ENCODE measurements at regions not wholly inside any gene's neighbourhood (a gene's known extent, or its start where the extent isn't known, plus 50 kb on each side); places are given as distances from the start of the nearest gene placed in this dataset.

GRCh38 chr9:96183751-96184150 is 118.2 kb downstream of the HSD17B3 start:
- Histone ChIP-seq H3K4me3 (no peak overlapping the region), H3K9me3 (no peaks in the 10 kb centered on the region), H3K36me3 (no peaks in the 10 kb centered on the region), H3K4me1 (peaks cover 0 to 17% (median 16%) of the 10 kb centered on the region in 4 donors), H3K27me3 (peaks cover 0 to 4% (median 0%) of the 10 kb centered on the region in 4 donors), H3K27ac (replicated peaks in 1 of 4) (no peak overlapping the region)
- DNase-seq (ENCODE audit: extremely low spot score) = no peak
- intact Hi-C loops (cut with DNase I) = no loop called here
- TF ChIP-seq EP300 (IDR thresholded peaks at IDR 0.05) = no peak
- no peak for TF ChIP-seq POLR2AphosphoS5 (IDR thresholded peaks at IDR 0.05)
- TF ChIP-seq, protein P1, sequence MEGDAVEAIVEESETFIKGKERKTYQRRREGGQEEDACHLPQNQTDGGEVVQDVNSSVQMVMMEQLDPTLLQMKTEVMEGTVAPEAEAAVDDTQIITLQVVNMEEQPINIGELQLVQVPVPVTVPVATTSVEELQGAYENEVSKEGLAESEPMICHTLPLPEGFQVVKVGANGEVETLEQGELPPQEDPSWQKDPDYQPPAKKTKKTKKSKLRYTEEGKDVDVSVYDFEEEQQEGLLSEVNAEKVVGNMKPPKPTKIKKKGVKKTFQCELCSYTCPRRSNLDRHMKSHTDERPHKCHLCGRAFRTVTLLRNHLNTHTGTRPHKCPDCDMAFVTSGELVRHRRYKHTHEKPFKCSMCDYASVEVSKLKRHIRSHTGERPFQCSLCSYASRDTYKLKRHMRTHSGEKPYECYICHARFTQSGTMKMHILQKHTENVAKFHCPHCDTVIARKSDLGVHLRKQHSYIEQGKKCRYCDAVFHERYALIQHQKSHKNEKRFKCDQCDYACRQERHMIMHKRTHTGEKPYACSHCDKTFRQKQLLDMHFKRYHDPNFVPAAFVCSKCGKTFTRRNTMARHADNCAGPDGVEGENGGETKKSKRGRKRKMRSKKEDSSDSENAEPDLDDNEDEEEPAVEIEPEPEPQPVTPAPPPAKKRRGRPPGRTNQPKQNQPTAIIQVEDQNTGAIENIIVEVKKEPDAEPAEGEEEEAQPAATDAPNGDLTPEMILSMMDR (IDR thresholded peaks at IDR 0.05) = no peak
- TF ChIP-seq POLR2A (IDR thresholded peaks at IDR 0.05; ENCODE audit: low read depth) = no peak
- 90% methylated on average over 6 of the region's 6 CpGs for WGBS

DNA sequence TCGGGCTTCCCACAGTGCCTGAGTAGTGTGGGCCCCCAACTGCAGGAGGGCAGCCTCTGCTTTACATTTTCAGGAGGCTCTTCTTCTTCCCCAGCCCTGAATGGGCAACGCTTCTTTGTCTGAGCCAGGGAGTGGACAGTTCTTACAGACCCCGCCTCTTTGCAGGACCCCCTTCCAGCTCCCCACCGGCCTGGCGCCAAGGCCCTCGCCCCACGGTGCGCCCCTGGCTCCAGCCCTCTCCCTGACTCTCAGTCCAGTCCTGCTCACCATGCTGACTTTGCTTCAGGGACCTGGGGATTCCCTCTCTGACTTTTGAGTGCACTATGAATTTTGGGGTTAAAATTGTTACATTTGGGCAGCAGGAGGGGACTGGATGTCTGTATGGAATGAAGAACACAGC is 123.8 kb downstream of the HSD17B3 start:
- DNase-seq (ENCODE audit: extremely low spot score) = no peak
- 95% methylated on average over 3 of the region's 8 CpGs for WGBS
- Histone ChIP-seq H3K27ac (replicated peaks in 1 of 4) (no peak overlapping the region), H3K4me3 (no peak overlapping the region), H3K36me3 (no peaks in the 10 kb centered on the region), H3K27me3 (no peaks in the 10 kb centered on the region), H3K4me1 (peaks cover 0 to 2% (median 0%) of the 10 kb centered on the region in 4 donors), H3K9me3 (no peaks in the 10 kb centered on the region)
- intact Hi-C loops (cut with DNase I) = no loop called here
- TF ChIP-seq, protein P1 (IDR thresholded peaks at IDR 0.05) = no peak
- TF ChIP-seq POLR2A (IDR thresholded peaks at IDR 0.05; ENCODE audit: low read depth) = no peak
- TF ChIP-seq POLR2AphosphoS5 (IDR thresholded peaks at IDR 0.05) = no peak
- TF ChIP-seq EP300 (IDR thresholded peaks at IDR 0.05) = no peak

- no peak overlapping the region for H3K4me3 ChIP-seq
- no peaks in the 10 kb centered on the region for H3K27me3 ChIP-seq
- H3K27ac ChIP-seq (replicated peaks in 1 of 4) = no peak overlapping the region
- intact Hi-C loops (cut with DNase I) = no loop called here
- H3K36me3 ChIP-seq = no peaks in the 10 kb centered on the region
- TF ChIP-seq, protein P1 (IDR thresholded peaks at IDR 0.05) = no peak
- TF ChIP-seq POLR2A (IDR thresholded peaks at IDR 0.05; ENCODE audit: low read depth) (no peak), POLR2AphosphoS5 (IDR thresholded peaks at IDR 0.05) (no peak), EP300 (IDR thresholded peaks at IDR 0.05) (no peak)
- H3K4me1 ChIP-seq = peaks cover 0 to 2% (median 0%) of the 10 kb centered on the region in 4 donors
- WGBS = 72% methylated on average over 4 of the region's 4 CpGs
- no peaks in the 10 kb centered on the region for H3K9me3 ChIP-seq
- DNase-seq (ENCODE audit: extremely low spot score) = no peak
Measured at GRCh38 chr9:96177719-96178028, 124.3 kb downstream of the HSD17B3 start.

DNA sequence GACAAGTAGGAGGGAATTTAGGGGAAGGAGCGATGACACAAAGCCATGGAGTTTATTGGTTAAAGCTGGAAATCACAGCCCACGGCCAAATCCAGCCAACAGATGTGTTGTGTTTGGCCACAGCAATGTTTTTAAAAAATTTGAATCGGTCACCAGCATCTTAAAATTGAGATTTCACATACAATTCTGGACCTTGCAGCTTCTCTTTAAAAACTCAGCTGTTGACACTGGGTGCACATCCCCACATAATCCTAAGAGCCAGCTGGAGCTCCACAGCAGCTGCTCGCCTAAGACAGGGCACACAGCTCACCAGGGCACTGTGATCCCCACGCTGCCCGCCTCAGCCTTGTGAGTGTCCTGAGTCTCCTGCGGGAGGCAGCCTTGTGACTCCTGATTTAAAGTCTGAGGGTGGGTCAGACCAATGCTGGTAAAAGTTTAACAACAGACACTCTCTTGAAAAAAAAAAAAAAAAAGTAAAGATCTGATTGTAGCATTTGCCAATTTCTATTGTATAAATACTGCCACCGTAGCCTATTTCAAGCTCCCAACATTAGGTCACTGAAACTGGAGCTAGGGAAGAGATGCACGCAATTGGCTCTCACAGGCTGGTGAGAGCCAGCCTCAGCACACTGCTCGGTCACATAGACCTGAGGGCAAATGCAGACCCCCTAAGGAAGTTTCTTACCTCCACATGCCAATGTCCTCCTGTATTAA is 124.8 kb downstream of the HSD17B3 start:
- 70% methylated on average over 10 of the region's 10 CpGs for WGBS
- Histone ChIP-seq H3K36me3 (no peaks in the 10 kb centered on the region), H3K27ac (replicated peaks in 1 of 4) (no peak overlapping the region), H3K4me3 (no peak overlapping the region), H3K27me3 (no peaks in the 10 kb centered on the region), H3K4me1 (peaks cover 0 to 2% (median 0%) of the 10 kb centered on the region in 4 donors), H3K9me3 (no peaks in the 10 kb centered on the region)
- TF ChIP-seq EP300 (IDR thresholded peaks at IDR 0.05) (no peak), POLR2A (IDR thresholded peaks at IDR 0.05; ENCODE audit: low read depth) (no peak), POLR2AphosphoS5 (IDR thresholded peaks at IDR 0.05) (no peak)
- TF ChIP-seq, protein P1 (IDR thresholded peaks at IDR 0.05) = no peak
- no peak for DNase-seq (ENCODE audit: extremely low spot score)
- intact Hi-C loops (cut with DNase I) = no loop called here

DNA sequence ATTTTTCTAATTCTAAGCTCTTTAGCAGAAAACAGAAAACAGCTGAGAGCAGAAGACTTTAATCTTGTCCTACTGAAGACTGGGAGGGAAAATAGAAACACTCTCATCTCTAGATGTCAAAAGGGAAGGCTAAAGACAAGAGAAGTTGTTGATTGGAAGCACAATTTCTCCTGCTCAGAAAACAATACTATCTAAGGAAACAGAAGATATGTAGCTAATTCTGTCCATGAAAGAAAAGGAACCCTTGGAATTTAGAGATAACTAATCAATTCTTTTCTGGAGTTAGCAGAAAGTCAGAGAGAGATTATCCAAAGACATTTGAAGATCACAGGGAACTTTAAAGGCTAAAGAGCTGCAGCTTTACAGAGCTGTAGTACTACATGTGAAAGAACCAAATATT is 126.2 kb downstream of the HSD17B3 start:
- no peak for TF ChIP-seq POLR2AphosphoS5 (IDR thresholded peaks at IDR 0.05)
- TF ChIP-seq, protein P1 (IDR thresholded peaks at IDR 0.05) = no peak
- Histone ChIP-seq H3K27me3 (no peaks in the 10 kb centered on the region), H3K4me1 (peaks cover 0 to 2% (median 0%) of the 10 kb centered on the region in 4 donors), H3K4me3 (no peak overlapping the region), H3K9me3 (no peaks in the 10 kb centered on the region), H3K27ac (replicated peaks in 1 of 4) (no peak overlapping the region), H3K36me3 (no peaks in the 10 kb centered on the region)
- intact Hi-C loops (cut with DNase I) = no loop called here
- DNase-seq (ENCODE audit: extremely low spot score) = no peak

Measured in esophagus muscularis mucosa (tissue), 4 donors.